Central memory CD8-positive, alpha-beta T cell (primary cell): ENCODE measurements at regions not wholly inside any gene's neighbourhood (a gene's known extent, or its start where the extent isn't known, plus 50 kb on each side); places are given as distances from the start of the nearest gene placed in this dataset.

Experiments
- ATAC-seq: fragments of 150-1000 bp; cut with Tn5 transposase; replicated peaks from 2 replicates; pipeline ENCODE4 v1.10.0; 2022; ENCODE audit warnings: mild to moderate bottlenecking, moderate FRiP score, moderate number of reproducible peaks; ENCODE audit not compliant: poor library complexity, severe bottlenecking; ENCODE audit errors: extremely low read depth
- DNase-seq, 2 donors: peaks; one replicate each; pipeline ENCODE4 v3.0.0; 2021; ENCODE audit warnings: low spot score in 2 of 2
- H3K27ac Mint-ChIP-seq: one replicate; pipeline ENCODE4 v1.8.0; 2022; ENCODE audit warnings: low read depth, mild to moderate bottlenecking, moderate library complexity, mixed read lengths
- H3K27me3 Mint-ChIP-seq: one replicate; pipeline ENCODE4 v1.8.0; 2022; ENCODE audit warnings: mixed read lengths
- H3K36me3 Mint-ChIP-seq: one replicate; pipeline ENCODE4 v1.8.0; 2022; ENCODE audit warnings: mild to moderate bottlenecking, moderate library complexity, mixed read lengths; ENCODE audit not compliant: insufficient read depth
- H3K4me1 Mint-ChIP-seq: one replicate; pipeline ENCODE4 v1.8.0; 2022; ENCODE audit warnings: mixed read lengths
- H3K4me3 Mint-ChIP-seq: one replicate; pipeline ENCODE4 v1.8.0; 2022; ENCODE audit warnings: mild to moderate bottlenecking, moderate library complexity, mixed read lengths
- H3K9me3 Mint-ChIP-seq: one replicate; pipeline ENCODE4 v1.8.0; 2022; ENCODE audit warnings: mixed read lengths

DNA sequence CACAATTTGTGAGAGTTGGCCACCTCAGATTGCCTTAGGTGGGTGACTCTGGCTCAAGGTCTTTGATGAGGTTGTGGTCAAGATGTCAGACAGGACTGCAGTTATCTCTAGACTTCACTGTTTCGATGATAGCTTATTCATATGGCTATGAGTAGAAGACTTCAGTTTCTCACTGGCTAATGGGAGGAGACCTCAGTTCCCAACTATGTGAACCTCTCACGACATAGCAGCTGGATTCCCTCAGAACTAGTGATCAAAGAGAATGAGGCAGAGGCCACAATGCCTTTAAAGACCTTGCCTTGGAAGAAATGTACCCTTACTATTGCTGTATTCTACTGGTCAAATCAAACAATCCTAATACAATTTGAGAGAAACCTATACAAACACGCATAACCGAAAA, 607.5 kb upstream of the ROBO2 start:
- no peak overlapping the region for H3K4me3 Mint-ChIP-seq
- H3K9me3 Mint-ChIP-seq: peaks cover 6% of the 10 kb centered on the region
- ATAC-seq (no peak), DNase-seq (no peak)
- H3K4me1 Mint-ChIP-seq: no peaks in the 10 kb centered on the region
- no peaks in the 10 kb centered on the region for H3K27me3 Mint-ChIP-seq
- no peaks in the 10 kb centered on the region for H3K36me3 Mint-ChIP-seq
- H3K27ac Mint-ChIP-seq: no peak overlapping the region

- ATAC-seq (no peak), DNase-seq (no peak)
- Mint-ChIP-seq H3K27ac (no peak overlapping the region), H3K4me3 (no peak overlapping the region), H3K9me3 (peaks cover 20% of the 10 kb centered on the region), H3K4me1 (no peaks in the 10 kb centered on the region), H3K27me3 (no peaks in the 10 kb centered on the region), H3K36me3 (no peaks in the 10 kb centered on the region)
Observed at GRCh38 chr3:76436894-76437293, 603.0 kb upstream of the ROBO2 start.

- Mint-ChIP-seq H3K9me3 (peaks cover 17% of the 10 kb centered on the region), H3K36me3 (no peaks in the 10 kb centered on the region), H3K4me3 (no peak overlapping the region), H3K27ac (no peak overlapping the region), H3K27me3 (no peaks in the 10 kb centered on the region), H3K4me1 (no peaks in the 10 kb centered on the region)
- ATAC-seq (no peak), DNase-seq (no peak)
Observed at GRCh38 chr3:76438971-76439370, 600.9 kb upstream of the ROBO2 start.

GRCh38 chr3:76442374-76442915, 597.5 kb upstream of the ROBO2 start:
- peaks cover 17% of the 10 kb centered on the region for H3K9me3 Mint-ChIP-seq
- H3K36me3 Mint-ChIP-seq: no peaks in the 10 kb centered on the region
- DNase-seq (no peak), ATAC-seq (no peak)
- H3K27me3 Mint-ChIP-seq: no peaks in the 10 kb centered on the region
- H3K4me1 Mint-ChIP-seq: no peaks in the 10 kb centered on the region
- no peak overlapping the region for H3K27ac Mint-ChIP-seq
- H3K4me3 Mint-ChIP-seq: no peak overlapping the region

GRCh38 chr3:76456322-76456721, 583.6 kb upstream of the ROBO2 start:
- no peaks in the 10 kb centered on the region for H3K27me3 Mint-ChIP-seq
- H3K4me1 Mint-ChIP-seq: no peaks in the 10 kb centered on the region
- ATAC-seq (no peak), DNase-seq (no peak)
- H3K4me3 Mint-ChIP-seq: no peak overlapping the region
- peaks cover 11% of the 10 kb centered on the region for H3K9me3 Mint-ChIP-seq
- no peak overlapping the region for H3K27ac Mint-ChIP-seq
- H3K36me3 Mint-ChIP-seq: no peaks in the 10 kb centered on the region

- Mint-ChIP-seq H3K27ac (no peak overlapping the region), H3K36me3 (no peaks in the 10 kb centered on the region), H3K4me3 (no peak overlapping the region), H3K9me3 (peaks cover 9% of the 10 kb centered on the region), H3K27me3 (no peaks in the 10 kb centered on the region), H3K4me1 (no peaks in the 10 kb centered on the region)
- no peak for DNase-seq
- no peak for ATAC-seq
Observed at GRCh38 chr3:76463501-76463900, 576.4 kb upstream of the ROBO2 start.

- Mint-ChIP-seq H3K27ac (no peak overlapping the region), H3K36me3 (no peaks in the 10 kb centered on the region), H3K27me3 (no peaks in the 10 kb centered on the region), H3K4me3 (no peak overlapping the region), H3K9me3 (peaks cover 30% of the 10 kb centered on the region), H3K4me1 (no peaks in the 10 kb centered on the region)
- ATAC-seq: no peak
- DNase-seq: no peak
Observed at GRCh38 chr3:76470285-76470684, 569.6 kb upstream of the ROBO2 start.

- peaks cover 28% of the 10 kb centered on the region for H3K9me3 Mint-ChIP-seq
- no peaks in the 10 kb centered on the region for H3K4me1 Mint-ChIP-seq
- H3K27me3 Mint-ChIP-seq: no peaks in the 10 kb centered on the region
- DNase-seq: no peak
- H3K36me3 Mint-ChIP-seq: no peaks in the 10 kb centered on the region
- no peak overlapping the region for H3K4me3 Mint-ChIP-seq
- no peak overlapping the region for H3K27ac Mint-ChIP-seq
- ATAC-seq: no peak
Observed at GRCh38 chr3:76474632-76475031, 565.3 kb upstream of the ROBO2 start.

DNA sequence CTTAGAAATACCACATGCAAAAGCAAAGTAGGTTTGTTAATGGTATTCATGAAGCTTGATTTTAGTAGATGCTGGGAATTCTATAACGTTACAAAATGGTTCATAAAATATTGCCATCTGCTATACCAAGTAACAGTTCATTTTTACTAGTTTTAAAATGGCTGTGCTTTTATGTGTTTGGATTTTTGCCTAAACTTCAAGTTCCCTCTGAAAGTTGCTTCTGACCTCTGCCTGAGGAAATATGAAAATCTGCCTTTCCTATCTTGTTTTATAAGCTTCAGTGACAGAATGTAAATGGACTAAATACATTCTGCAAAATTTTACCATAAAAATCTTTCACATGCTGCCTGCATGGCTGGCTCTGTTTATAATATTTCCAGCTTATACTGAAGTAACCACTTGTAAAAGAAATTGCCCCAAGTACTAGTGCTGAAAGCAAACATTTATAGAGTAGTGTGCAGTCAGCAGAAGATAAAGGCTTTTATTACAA, 560.7 kb upstream of the ROBO2 start:
- Mint-ChIP-seq H3K4me1 (no peaks in the 10 kb centered on the region), H3K9me3 (peaks cover 18% of the 10 kb centered on the region), H3K36me3 (no peaks in the 10 kb centered on the region), H3K27me3 (no peaks in the 10 kb centered on the region), H3K4me3 (no peak overlapping the region), H3K27ac (no peak overlapping the region)
- DNase-seq (no peak), ATAC-seq (no peak)

DNA sequence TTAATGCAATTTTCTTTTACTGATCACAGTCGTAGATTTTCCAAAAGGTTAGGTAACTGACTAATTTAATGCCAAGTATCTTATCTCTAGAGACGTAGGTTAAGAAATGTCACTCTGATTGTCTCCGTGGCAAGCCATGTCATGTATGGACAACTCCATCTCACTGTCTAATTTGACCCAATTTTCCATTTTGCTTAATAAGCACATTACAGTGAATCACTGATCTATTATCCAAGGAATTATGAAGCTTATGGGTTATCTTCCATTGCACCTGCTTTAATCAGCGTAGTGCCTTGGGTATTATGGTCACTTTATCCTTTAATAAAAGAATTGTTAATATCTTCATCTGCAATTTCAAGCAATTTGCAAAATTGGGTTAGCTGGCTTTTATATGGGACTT, 557.4 kb upstream of the ROBO2 start:
- H3K27me3 Mint-ChIP-seq: no peaks in the 10 kb centered on the region
- peaks cover 4% of the 10 kb centered on the region for H3K9me3 Mint-ChIP-seq
- DNase-seq: no peak
- no peaks in the 10 kb centered on the region for H3K4me1 Mint-ChIP-seq
- H3K27ac Mint-ChIP-seq: no peak overlapping the region
- H3K36me3 Mint-ChIP-seq: no peaks in the 10 kb centered on the region
- no peak for ATAC-seq
- no peak overlapping the region for H3K4me3 Mint-ChIP-seq

DNA sequence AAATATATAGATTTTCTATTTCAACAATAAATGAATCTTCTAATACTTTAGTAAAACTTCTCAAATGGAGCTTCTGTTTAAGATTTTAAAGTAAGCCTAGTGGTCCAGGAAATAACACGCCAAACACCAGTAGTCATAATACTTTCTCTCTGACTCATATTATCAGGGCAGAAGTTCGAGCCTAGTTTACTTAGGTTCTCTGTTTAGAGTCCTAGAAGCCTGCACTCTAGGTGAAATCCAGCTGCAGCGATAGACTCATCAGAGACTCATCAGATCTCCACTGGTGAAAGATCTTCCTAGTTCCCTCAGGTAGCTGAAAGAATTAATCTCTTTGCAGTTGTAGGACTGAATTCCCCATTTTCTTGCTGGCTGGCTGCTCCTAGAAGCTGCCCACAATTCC, 552.5 kb upstream of the ROBO2 start:
- Mint-ChIP-seq H3K4me1 (no peaks in the 10 kb centered on the region), H3K4me3 (no peak overlapping the region), H3K27me3 (no peaks in the 10 kb centered on the region), H3K36me3 (no peaks in the 10 kb centered on the region), H3K27ac (no peak overlapping the region), H3K9me3 (peaks cover 6% of the 10 kb centered on the region)
- no peak for DNase-seq
- ATAC-seq: no peak

DNA sequence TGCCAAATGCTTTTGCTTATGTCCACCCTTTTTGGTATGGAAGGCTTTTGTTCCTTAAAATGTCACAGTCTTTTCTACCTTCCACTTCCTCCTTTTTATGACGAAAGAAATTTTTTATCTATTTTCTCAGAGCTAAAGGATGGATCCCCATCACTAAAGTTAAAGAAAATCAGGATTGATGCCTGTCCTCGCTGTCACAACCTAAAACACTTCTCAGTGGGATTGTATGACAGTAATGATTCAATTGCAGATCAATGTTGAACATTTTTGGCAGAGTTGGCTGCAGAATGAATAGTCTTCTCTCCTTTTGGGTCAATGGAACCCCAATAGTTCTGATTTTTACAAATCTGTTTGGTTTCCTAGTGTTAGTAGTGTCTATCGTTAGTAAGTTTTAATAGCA, 549.8 kb upstream of the ROBO2 start:
- DNase-seq (no peak), ATAC-seq (no peak)
- no peak overlapping the region for H3K27ac Mint-ChIP-seq
- H3K4me3 Mint-ChIP-seq: no peak overlapping the region
- H3K27me3 Mint-ChIP-seq: no peaks in the 10 kb centered on the region
- no peaks in the 10 kb centered on the region for H3K4me1 Mint-ChIP-seq
- H3K36me3 Mint-ChIP-seq: no peaks in the 10 kb centered on the region
- H3K9me3 Mint-ChIP-seq: peaks cover 16% of the 10 kb centered on the region

DNA sequence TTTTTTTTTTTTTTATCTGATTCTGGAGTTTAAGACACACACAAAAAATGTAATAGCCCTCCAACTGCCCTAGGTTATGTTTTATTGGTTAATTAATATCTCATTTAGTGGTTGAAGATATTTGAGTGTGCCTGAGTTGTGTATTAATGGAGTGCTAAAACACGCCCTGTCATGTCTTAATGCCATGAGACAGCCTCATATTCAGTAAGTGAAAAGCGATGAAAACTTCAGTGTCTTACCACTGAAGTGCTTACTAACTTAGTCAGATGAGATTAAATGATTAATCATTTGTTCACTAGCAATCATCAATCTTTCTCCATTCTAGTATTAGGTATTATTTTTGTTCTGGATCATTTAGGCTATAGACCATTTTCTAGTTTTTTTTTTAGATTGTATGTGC, 544.7 kb upstream of the ROBO2 start:
- H3K36me3 Mint-ChIP-seq: no peaks in the 10 kb centered on the region
- H3K4me3 Mint-ChIP-seq: no peak overlapping the region
- H3K27me3 Mint-ChIP-seq: no peaks in the 10 kb centered on the region
- H3K4me1 Mint-ChIP-seq: no peaks in the 10 kb centered on the region
- H3K9me3 Mint-ChIP-seq: peaks cover 37% of the 10 kb centered on the region
- no peak for ATAC-seq
- no peak overlapping the region for H3K27ac Mint-ChIP-seq
- DNase-seq: no peak

DNA sequence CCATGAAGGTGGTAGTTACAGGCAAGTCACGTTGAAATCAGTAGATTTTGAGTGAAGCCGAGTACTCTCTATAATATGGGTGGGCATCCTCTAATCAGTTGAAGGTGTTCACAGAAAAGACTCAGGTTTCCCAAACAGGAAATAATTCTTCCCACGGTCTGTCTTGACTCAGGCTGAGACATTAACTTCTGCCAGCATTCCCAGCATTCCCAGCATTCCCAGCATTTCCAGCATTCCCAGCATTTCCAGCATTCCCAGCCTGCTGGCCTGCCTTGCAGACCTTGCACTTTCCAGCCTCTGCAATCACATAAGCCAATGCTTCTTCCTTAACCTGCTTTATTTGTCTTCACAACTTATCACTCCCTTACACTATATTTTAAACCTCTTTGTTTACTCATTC, 542.3 kb upstream of the ROBO2 start:
- H3K4me3 Mint-ChIP-seq: no peak overlapping the region
- ATAC-seq (no peak), DNase-seq (no peak)
- H3K36me3 Mint-ChIP-seq: no peaks in the 10 kb centered on the region
- H3K4me1 Mint-ChIP-seq: no peaks in the 10 kb centered on the region
- H3K9me3 Mint-ChIP-seq: peaks cover 37% of the 10 kb centered on the region
- no peaks in the 10 kb centered on the region for H3K27me3 Mint-ChIP-seq
- H3K27ac Mint-ChIP-seq: no peak overlapping the region
